SK-N-SH (cell line): ENCODE measurements at regions not wholly inside any gene's neighbourhood (a gene's known extent, or its start where the extent isn't known, plus 50 kb on each side); places are given as distances from the start of the nearest gene placed in this dataset.

ENCODE experiments used
- MXI1 ChIP-seq: IDR thresholded peaks from 2 replicates; pipeline ENCODE4 v1.6.1; 2012; ENCODE audit warnings: mild to moderate bottlenecking, low read depth, low read length, improper control_type of control experiment
- POLR2AphosphoS5 ChIP-seq: IDR thresholded peaks from 2 replicates; pipeline ENCODE4 v1.6.1; 2012; ENCODE audit warnings: low read depth, low read length
- TF ChIP-seq, protein P1 (sequence below): fragments of 200-600 bp; sonication (generic); IDR thresholded peaks from 2 replicates; pipeline ENCODE4 v1.6.1; 2017; ENCODE audit warnings: antibody characterized with exemption, mild to moderate bottlenecking, moderate library complexity

DNA sequence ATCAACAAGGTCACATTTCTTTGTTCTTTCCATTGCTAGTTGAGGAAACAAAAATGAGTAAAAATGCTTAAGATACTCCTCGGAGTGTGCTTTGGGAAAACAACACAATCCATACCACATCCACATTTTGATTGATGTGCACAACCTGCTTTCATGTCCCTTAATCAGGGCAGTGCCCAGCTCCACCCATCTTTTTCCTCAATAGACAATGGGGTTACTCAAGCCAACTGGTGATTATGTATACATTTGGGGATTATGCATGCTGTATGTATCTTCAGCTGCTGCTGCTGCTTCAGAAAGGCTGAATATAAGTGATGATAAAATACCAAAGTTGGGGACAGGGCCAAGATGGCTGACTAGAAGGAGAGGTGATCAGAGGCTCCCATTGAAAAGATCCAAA is 155.2 kb upstream of the VGLL2 start:
- TF ChIP-seq POLR2AphosphoS5 (no peak), MXI1 (no peak)
- TF ChIP-seq, protein P1, sequence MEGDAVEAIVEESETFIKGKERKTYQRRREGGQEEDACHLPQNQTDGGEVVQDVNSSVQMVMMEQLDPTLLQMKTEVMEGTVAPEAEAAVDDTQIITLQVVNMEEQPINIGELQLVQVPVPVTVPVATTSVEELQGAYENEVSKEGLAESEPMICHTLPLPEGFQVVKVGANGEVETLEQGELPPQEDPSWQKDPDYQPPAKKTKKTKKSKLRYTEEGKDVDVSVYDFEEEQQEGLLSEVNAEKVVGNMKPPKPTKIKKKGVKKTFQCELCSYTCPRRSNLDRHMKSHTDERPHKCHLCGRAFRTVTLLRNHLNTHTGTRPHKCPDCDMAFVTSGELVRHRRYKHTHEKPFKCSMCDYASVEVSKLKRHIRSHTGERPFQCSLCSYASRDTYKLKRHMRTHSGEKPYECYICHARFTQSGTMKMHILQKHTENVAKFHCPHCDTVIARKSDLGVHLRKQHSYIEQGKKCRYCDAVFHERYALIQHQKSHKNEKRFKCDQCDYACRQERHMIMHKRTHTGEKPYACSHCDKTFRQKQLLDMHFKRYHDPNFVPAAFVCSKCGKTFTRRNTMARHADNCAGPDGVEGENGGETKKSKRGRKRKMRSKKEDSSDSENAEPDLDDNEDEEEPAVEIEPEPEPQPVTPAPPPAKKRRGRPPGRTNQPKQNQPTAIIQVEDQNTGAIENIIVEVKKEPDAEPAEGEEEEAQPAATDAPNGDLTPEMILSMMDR, result no peak
